ENCODE measurements at regions not wholly inside any gene's neighbourhood (a gene's known extent, or its start where the extent isn't known, plus 50 kb on each side); places are given as distances from the start of the nearest gene placed in this dataset.

GRCh38 chr4:85092943-85093342 is 126.5 kb upstream of the WDFY3 start:
- TF ChIP-seq CTCF (conservative IDR thresholded peaks at IDR 0.05; ENCODE audit: low read depth, low read length) (no peak), EZH2 (IDR thresholded peaks at IDR 0.05; ENCODE audit: borderline replicate concordance, low read depth, low read length, poor library complexity, severe bottlenecking) (no peak)
